SU-DHL-6 (cell line): ENCODE measurements at regions not wholly inside any gene's neighbourhood (a gene's known extent, or its start where the extent isn't known, plus 50 kb on each side); places are given as distances from the start of the nearest gene placed in this dataset.

Experiments
- H2AFZ ChIP-seq: fragments of 200-600 bp; sonication (generic); 2 replicates; pipeline ENCODE4 v1.6.1; 2014; ENCODE audit warnings: low read depth, mild to moderate bottlenecking, moderate library complexity, mixed read lengths, antibody characterized with exemption, low read length; ENCODE audit not compliant: severe bottlenecking
- H3F3A ChIP-seq: fragments of 200-600 bp; shearing (Covaris generic); 2 replicates; pipeline ENCODE4 v1.6.0; 2016; ENCODE audit warnings: antibody characterized with exemption, mild to moderate bottlenecking; ENCODE audit not compliant: insufficient read depth
- H3K27ac ChIP-seq: fragments of 200-600 bp; sonication (generic); 2 replicates; pipeline ENCODE4 v1.5.1; 2016; ENCODE audit warnings: low read depth, mild to moderate bottlenecking, low read length, moderate library complexity, mixed read lengths
- H3K27me3 ChIP-seq: fragments of 200-600 bp; sonication (generic), shearing (Covaris generic); 2 replicates; pipeline ENCODE4 v1.6.0; 2014; ENCODE audit warnings: mild to moderate bottlenecking, low read length
- H3K36me3 ChIP-seq: fragments of 200-600 bp; sonication (generic); 2 replicates; pipeline ENCODE4 v1.6.1; 2014; ENCODE audit warnings: mild to moderate bottlenecking, low read length, mixed read lengths
- H3K4me2 ChIP-seq: fragments of 300-600, 200-600 bp; shearing (Covaris generic), sonication (generic); 2 replicates; pipeline ENCODE4 v1.6.0; 2014; ENCODE audit warnings: low read length, low read depth, mild to moderate bottlenecking; ENCODE audit not compliant: poor library complexity, severe bottlenecking
- H3K4me3 ChIP-seq: fragments of 200-600 bp; sonication (generic); 2 replicates; pipeline ENCODE4 v1.5.1; 2014; ENCODE audit warnings: antibody characterized with exemption, low read length, mild to moderate bottlenecking, mixed read lengths; ENCODE audit not compliant: insufficient read depth, poor library complexity, severe bottlenecking
- H3K79me2 ChIP-seq: fragments of 200-600 bp; sonication (generic); 2 replicates; pipeline ENCODE4 v1.6.1; 2014; ENCODE audit warnings: mild to moderate bottlenecking, low read length, moderate library complexity; ENCODE audit not compliant: insufficient read depth
- H3K9ac ChIP-seq: fragments of 200-600 bp; sonication (generic); 2 replicates; pipeline ENCODE4 v1.7.0; 2014; ENCODE audit warnings: mild to moderate bottlenecking, low read length
- H3K9me2 ChIP-seq: fragments of 200-600 bp; sonication (generic); replicated peaks from 2 replicates; pipeline ENCODE4 v1.6.1; 2014; ENCODE audit warnings: low read length; ENCODE audit not compliant: insufficient read depth
- H3K9me3 ChIP-seq: fragments of 200-600 bp; sonication (generic); 2 replicates; pipeline ENCODE4 v1.6.1; 2014; ENCODE audit warnings: low read length, mixed read lengths; ENCODE audit not compliant: insufficient read depth
- H4K20me1 ChIP-seq: fragments of 200-600 bp; sonication (generic); 2 replicates; pipeline ENCODE4 v1.6.1; 2014; ENCODE audit warnings: low read depth, mild to moderate bottlenecking, antibody characterized with exemption, low read length, moderate library complexity, mixed read lengths
- CTCF ChIP-seq: fragments of 200-600 bp; sonication (generic); IDR thresholded peaks from one replicate; pipeline ENCODE4 v1.5.1; 2017; ENCODE audit warnings: antibody characterized with exemption, mild to moderate bottlenecking, low read length, moderate library complexity; ENCODE audit not compliant: insufficient read depth, poor library complexity, severe bottlenecking
- EZH2phosphoT487 ChIP-seq: fragments of 200-600 bp; sonication (generic), shearing (Covaris generic); conservative IDR thresholded peaks from 2 replicates; pipeline ENCODE4 v1.6.1; 2018; ENCODE audit warnings: mild to moderate bottlenecking, antibody characterized with exemption, low read length, moderate library complexity, mixed read lengths

DNA sequence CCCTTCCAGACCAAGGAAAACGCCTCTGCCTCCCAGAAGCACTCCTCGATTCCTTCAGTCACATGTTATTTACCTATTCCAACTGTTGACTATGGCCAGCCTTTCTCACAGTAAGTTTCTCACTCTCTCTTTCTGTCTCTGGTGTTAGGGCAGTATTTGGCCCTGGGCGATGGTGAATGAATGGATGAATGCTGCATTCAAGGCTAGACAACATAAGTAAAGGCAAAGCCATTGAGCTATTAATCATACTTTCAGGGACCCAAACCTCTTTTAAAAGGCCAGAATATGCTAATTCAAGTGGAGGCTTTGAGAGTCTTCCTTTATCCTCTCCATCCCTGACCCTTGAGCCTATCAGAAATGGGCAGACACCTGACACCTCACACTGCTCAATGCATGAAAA, 78.5 kb downstream of the SEC61B start:
- no peaks in the 10 kb centered on the region for H3K9me2 ChIP-seq
- TF ChIP-seq CTCF (no peak), EZH2phosphoT487 (no peak)

GRCh38 chr9:99303177-99303576, 81.1 kb downstream of the SEC61B start:
- Histone ChIP-seq H3K9me3 (no peaks in the 10 kb centered on the region), H3K27me3 (no peaks in the 10 kb centered on the region)

More for the DNA sequence above, 78.5 kb downstream of the SEC61B start:
- H2AFZ ChIP-seq = no peak overlapping the region
- no peaks in the 10 kb centered on the region for H3K79me2 ChIP-seq
- H3K27ac ChIP-seq = no peak overlapping the region
- no peak overlapping the region for H3K4me2 ChIP-seq
- no peaks in the 10 kb centered on the region for H3F3A ChIP-seq
- no peaks in the 10 kb centered on the region for H3K27me3 ChIP-seq
- H3K9me3 ChIP-seq = no peaks in the 10 kb centered on the region
- H3K4me3 ChIP-seq = no peak overlapping the region
- no peak overlapping the region for H3K9ac ChIP-seq
- H4K20me1 ChIP-seq = no peaks in the 10 kb centered on the region
- no peaks in the 10 kb centered on the region for H3K36me3 ChIP-seq

GRCh38 chr9:99305124-99305523, 83.0 kb downstream of the SEC61B start:
- no peaks in the 10 kb centered on the region for H4K20me1 ChIP-seq
- TF ChIP-seq EZH2phosphoT487 = no peak
- no peak for TF ChIP-seq CTCF
- H3K4me2 ChIP-seq = no peak overlapping the region
- H3K9ac ChIP-seq = no peak overlapping the region
- no peaks in the 10 kb centered on the region for H3K79me2 ChIP-seq
- no peaks in the 10 kb centered on the region for H3K9me3 ChIP-seq
- H3K27ac ChIP-seq = no peak overlapping the region
- no peak overlapping the region for H3K4me3 ChIP-seq
- H2AFZ ChIP-seq = no peak overlapping the region
- no peaks in the 10 kb centered on the region for H3K9me2 ChIP-seq
- H3F3A ChIP-seq = no peaks in the 10 kb centered on the region
- no peaks in the 10 kb centered on the region for H3K27me3 ChIP-seq
- no peaks in the 10 kb centered on the region for H3K36me3 ChIP-seq

More at GRCh38 chr9:99303177-99303576, 81.1 kb downstream of the SEC61B start:
- Histone ChIP-seq H3K4me3 (no peak overlapping the region), H3F3A (no peaks in the 10 kb centered on the region), H3K4me2 (no peak overlapping the region), H3K9ac (no peak overlapping the region), H4K20me1 (no peaks in the 10 kb centered on the region), H3K9me2 (no peaks in the 10 kb centered on the region), H3K27ac (no peak overlapping the region), H3K79me2 (no peaks in the 10 kb centered on the region), H2AFZ (no peak overlapping the region), H3K36me3 (no peaks in the 10 kb centered on the region)
- TF ChIP-seq EZH2phosphoT487 = no peak

DNA sequence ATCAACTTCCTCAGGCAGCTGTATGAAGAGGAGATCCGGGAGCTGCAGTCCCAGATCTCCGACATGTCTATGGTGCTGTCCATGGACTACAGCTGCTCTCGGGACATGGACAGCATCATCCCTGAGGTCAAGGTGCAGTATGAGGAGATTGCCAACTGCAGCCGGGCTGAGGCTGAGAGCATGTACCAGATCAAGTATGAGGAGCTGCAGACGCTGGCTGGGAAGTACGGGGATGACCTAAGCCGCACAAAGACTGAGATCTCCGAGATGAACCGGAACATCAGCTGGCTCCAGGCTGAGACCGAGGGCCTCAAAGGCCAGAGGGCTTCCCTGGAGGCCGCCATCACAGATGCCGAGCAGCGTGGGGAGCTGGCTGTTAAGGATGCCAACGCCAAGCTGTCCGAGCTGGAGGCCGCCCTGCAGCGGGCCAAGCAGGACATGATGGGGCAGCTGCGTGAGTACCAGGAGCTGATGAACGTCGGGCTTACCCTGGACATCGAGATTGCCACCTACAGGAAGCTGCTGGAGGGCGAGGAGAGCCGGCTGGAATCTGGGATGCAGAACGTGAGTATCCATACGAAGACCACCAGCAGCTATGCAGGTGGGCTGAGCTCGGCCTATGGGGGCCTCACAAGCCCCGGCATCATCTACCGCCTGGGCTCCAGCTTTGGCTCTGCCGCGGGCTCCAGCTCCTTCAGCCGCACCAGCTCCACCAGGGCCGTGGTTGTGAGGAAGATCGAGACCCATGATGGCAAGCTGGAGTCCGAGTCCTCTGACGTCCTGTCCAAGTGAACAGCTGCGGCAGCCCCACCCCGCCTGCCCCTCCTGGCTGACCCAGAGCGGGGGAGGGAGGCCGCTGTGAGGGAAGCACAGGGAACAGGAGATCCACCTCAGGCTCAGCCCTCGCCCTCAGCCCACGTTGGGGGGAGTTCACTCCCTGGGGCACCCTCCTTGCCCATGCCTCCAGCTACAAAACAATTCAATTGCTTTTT, 84.0 kb downstream of the SEC61B start:
- H3K27me3 ChIP-seq = no peaks in the 10 kb centered on the region
- no peaks in the 10 kb centered on the region for H3K79me2 ChIP-seq
- H3K9me3 ChIP-seq = no peaks in the 10 kb centered on the region
- no peaks in the 10 kb centered on the region for H3F3A ChIP-seq
- no peak overlapping the region for H3K4me2 ChIP-seq
- H3K27ac ChIP-seq = no peak overlapping the region
- no peak overlapping the region for H3K4me3 ChIP-seq
- H3K9ac ChIP-seq = no peak overlapping the region
- H2AFZ ChIP-seq = no peak overlapping the region
- H3K9me2 ChIP-seq = no peaks in the 10 kb centered on the region
- H4K20me1 ChIP-seq = no peaks in the 10 kb centered on the region
- TF ChIP-seq CTCF (no peak), EZH2phosphoT487 (no peak)
- H3K36me3 ChIP-seq = no peaks in the 10 kb centered on the region
